Fibroblast of mammary gland (primary cell): ENCODE measurements at regions not wholly inside any gene's neighbourhood (a gene's known extent, or its start where the extent isn't known, plus 50 kb on each side); places are given as distances from the start of the nearest gene placed in this dataset.

ENCODE experiments used
- DNase-seq: peaks from one replicate; pipeline ENCODE4 v3.0.0-alpha.2; 2010; ENCODE audit warnings: low read depth
- H3K4me3 ChIP-seq: 2 replicates; pipeline ENCODE4 v1.5.1; 2011; ENCODE audit warnings: low read depth, mild to moderate bottlenecking, low read length, moderate library complexity; ENCODE audit not compliant: control insufficient read depth
- CTCF ChIP-seq: conservative IDR thresholded peaks from 2 replicates; pipeline ENCODE4 v1.5.1; 2011; ENCODE audit warnings: low read depth, low read length, inconsistent platforms; ENCODE audit not compliant: control insufficient read depth, insufficient read depth

- H3K4me3 ChIP-seq, result no peak overlapping the region
- peak; percentile 63 for DNase-seq
- TF ChIP-seq CTCF, result no peak
These were observed 131.2 kb downstream of the MPP7 start for GRCh38 chr10:28171468-28172222.

GRCh38 chr10:28169525-28169924 lies 133.3 kb downstream of the MPP7 start:
- no peak overlapping the region for H3K4me3 ChIP-seq
- no peak for DNase-seq
- no peak for TF ChIP-seq CTCF

DNA sequence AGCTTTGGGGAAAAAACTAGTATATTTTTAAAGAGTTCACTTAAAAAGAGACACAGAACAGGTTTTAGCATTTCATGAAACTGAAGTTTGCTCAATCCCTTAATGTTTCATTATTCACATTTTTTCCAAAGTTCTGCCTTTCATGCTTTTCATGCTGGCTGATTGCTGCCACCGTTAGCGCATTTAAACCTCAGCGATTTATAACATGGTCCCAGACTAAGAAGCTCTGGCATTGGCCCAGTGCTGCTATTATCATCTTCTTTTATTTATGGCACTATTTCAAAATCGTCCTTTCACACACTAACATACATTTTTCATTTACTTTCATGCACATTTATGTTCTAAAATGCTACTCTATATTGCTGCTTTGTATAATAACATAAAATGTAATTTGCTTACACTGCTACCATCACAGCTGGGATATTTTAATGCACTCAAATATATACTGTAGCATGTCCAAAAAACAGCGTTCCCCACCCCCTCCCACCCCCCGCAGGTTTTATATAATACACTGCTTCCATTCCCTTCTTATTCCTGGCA lies 141.9 kb downstream of the MPP7 start:
- TF ChIP-seq CTCF, result no peak

DNA sequence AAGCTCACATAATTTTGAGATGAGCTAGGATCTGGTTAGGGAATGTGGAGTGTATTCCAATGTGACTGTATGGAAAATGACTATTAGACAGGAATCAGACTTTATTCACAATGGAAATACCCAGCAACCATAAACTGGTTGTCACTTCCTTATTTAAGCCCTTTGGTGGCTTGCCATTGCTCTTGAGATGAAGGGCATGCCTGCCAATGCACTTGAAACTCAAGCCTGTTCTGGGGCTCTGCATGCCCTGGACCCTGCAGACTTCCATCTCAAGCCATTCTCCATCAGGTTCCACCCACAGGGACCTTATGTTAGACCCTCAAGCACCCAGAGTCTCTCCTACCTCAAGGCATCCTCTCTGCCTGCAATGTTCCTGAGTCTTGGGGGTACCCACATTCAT lies 145.5 kb downstream of the MPP7 start:
- H3K4me3 ChIP-seq, result no peak overlapping the region
- no peak for TF ChIP-seq CTCF
- DNase-seq, result no peak

More for the DNA sequence above, 141.9 kb downstream of the MPP7 start:
- no peak overlapping the region for H3K4me3 ChIP-seq
- no peak for DNase-seq

DNA sequence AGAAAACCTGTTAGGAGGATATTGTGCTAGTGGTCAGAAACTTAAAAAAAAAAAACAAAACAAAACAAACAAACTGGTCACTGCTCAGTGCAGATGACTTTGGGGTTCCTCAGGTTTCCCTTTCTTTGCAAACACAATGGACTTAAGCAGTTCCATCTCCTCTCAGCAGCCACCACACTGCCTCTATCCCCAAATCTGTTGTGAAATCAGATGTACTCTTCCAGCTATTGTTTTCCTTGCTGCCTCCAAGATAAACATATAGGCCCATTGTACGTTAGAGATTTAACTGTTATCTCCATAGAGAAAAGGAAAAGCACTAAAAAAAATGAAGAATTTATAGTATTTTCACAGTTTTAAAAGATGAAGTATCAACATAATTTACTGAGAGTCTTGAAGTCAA lies 147.1 kb downstream of the MPP7 start:
- no peak overlapping the region for H3K4me3 ChIP-seq
- no peak for TF ChIP-seq CTCF
- DNase-seq, result no peak

DNA sequence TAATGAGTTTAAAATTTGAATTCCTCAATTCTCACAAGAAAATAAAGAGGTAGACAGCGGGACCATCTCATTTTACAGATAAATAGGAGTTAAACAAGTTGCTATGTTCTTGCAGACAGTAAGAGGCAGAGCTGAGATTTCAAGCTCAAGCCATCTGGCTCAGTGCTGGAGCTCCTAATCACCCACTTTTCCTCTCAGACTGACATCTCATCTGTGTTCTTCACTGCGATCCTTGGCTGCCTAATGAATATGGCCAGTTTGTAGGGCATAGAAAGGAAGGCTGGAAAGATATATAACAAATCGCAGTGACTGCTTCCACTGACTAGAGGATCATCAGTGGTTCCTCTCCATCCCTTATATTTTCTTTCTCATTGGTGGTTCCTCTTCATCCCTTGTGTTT lies 151.2 kb downstream of the MPP7 start:
- TF ChIP-seq CTCF, result no peak
- no peak overlapping the region for H3K4me3 ChIP-seq
- DNase-seq, result no peak
